Adrenal gland (tissue), 5 donors: ENCODE measurements at regions not wholly inside any gene's neighbourhood (a gene's known extent, or its start where the extent isn't known, plus 50 kb on each side); places are given as distances from the start of the nearest gene placed in this dataset.

ENCODE experiments used
- CTCF ChIP-seq, 6 experiments: fragments of 450-650 bp in 4 of 6; fragments of 200-600 bp in 2 of 6; sonication (generic) in 1 of 6; IDR thresholded peaks; 1 replicate in 5 of 6; 2 replicates in 1 of 6; pipeline versions ENCODE4 v1.5.1 to v1.8.0; 2016 to 2021; ENCODE audit warnings: antibody characterized with exemption in 6 of 6, mild to moderate bottlenecking in 2 of 6, moderate library complexity in 1 of 6
- POLR2A ChIP-seq, 2 donors: fragments of 450-650 bp; IDR thresholded peaks; one replicate each; pipeline ENCODE4 v1.6.1; 2017; ENCODE audit warnings: antibody characterized with exemption in 2 of 2, mild to moderate bottlenecking in 2 of 2, moderate library complexity in 1 of 2
- donor health status: DM: no; HTN: no; CAD: no.

GRCh38 chr5:68755293-68755692 lies 338.5 kb upstream of the SLC30A5 start:
- TF ChIP-seq CTCF (IDR thresholded peaks at IDR 0.05) (no peak), POLR2A (IDR thresholded peaks at IDR 0.05) (no peak)
